RWPE1 (cell line): ENCODE measurements at regions not wholly inside any gene's neighbourhood (a gene's known extent, or its start where the extent isn't known, plus 50 kb on each side); places are given as distances from the start of the nearest gene placed in this dataset.

ENCODE experiments used
- CTCF ChIA-PET: fragments of 350-600 bp; sonication (Branson Sonifier 250); formaldehyde crosslinking; extraction: SDS; loops from one replicate; lab custom pipeline; 2021; lab: Yijun Ruan, JAX
- POLR2A ChIA-PET: fragments of 400-600 bp; formaldehyde crosslinking; extraction: SDS; loops from one replicate; lab custom pipeline; 2020; ENCODE audit warnings: antibody characterized with exemption; ENCODE audit not compliant: low non-redundant PET; lab: Yijun Ruan, JAX
- DNase-seq: peaks from one replicate; pipeline ENCODE4 v3.0.0; 2012; ENCODE audit warnings: low spot score
- H3K27ac ChIP-seq: fragments of 450-650 bp; 2 replicates; pipeline ENCODE4 v1.5.1; 2017
- TF ChIP-seq, protein P1 (sequence below): fragments of 450-650 bp; conservative IDR thresholded peaks from 2 replicates; pipeline ENCODE4 v1.5.1; 2017; ENCODE audit warnings: low read depth, mild to moderate bottlenecking

DNA sequence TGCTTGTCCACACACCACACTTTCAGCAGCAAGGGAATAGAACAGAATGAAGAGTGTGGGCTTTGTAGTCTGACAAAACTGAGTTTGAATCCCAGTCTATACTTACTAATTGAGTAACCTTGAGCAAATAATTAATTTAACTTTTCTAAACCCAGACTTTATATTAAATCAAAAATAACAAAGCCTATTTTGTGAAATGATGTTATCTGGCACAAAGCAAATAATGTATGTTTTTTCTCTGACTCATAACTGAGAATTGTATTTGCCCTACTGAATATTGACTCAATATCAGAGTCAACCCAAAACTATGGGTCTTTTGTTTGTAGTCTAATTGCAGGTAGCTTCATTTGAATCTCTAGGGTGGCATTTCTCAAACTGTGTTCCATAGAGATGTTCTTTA, 77.9 kb upstream of the TANC2 start:
- CTCF ChIA-PET = no interaction called here
- TF ChIP-seq, protein P1, sequence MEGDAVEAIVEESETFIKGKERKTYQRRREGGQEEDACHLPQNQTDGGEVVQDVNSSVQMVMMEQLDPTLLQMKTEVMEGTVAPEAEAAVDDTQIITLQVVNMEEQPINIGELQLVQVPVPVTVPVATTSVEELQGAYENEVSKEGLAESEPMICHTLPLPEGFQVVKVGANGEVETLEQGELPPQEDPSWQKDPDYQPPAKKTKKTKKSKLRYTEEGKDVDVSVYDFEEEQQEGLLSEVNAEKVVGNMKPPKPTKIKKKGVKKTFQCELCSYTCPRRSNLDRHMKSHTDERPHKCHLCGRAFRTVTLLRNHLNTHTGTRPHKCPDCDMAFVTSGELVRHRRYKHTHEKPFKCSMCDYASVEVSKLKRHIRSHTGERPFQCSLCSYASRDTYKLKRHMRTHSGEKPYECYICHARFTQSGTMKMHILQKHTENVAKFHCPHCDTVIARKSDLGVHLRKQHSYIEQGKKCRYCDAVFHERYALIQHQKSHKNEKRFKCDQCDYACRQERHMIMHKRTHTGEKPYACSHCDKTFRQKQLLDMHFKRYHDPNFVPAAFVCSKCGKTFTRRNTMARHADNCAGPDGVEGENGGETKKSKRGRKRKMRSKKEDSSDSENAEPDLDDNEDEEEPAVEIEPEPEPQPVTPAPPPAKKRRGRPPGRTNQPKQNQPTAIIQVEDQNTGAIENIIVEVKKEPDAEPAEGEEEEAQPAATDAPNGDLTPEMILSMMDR = no peak
- no peak overlapping the region for H3K27ac ChIP-seq
- peak; percentile 38 for DNase-seq
- POLR2A ChIA-PET = no interaction called here

DNA sequence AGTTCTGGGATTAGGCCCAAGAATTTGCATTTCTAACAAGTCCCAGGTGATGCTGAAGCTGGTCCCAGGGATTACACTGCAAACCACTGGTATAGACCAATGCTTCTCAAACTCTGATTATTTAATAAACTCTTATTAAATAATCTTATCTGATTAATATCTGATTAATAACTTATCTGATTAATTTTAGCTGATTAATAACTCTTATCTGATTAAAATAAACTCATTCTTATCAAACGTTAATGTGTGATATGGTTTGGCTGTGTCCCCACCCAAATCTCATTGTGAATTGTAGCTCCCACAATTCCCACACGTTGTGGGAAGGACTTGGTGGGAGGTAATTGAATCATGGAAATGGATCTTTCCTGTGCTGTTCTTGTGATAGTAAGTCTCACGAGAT, 78.6 kb upstream of the TANC2 start:
- ChIA-PET POLR2A (no interaction called here), CTCF (no interaction called here)
- H3K27ac ChIP-seq = no peak overlapping the region
- no peak for DNase-seq
- TF ChIP-seq, protein P1 = no peak

DNA sequence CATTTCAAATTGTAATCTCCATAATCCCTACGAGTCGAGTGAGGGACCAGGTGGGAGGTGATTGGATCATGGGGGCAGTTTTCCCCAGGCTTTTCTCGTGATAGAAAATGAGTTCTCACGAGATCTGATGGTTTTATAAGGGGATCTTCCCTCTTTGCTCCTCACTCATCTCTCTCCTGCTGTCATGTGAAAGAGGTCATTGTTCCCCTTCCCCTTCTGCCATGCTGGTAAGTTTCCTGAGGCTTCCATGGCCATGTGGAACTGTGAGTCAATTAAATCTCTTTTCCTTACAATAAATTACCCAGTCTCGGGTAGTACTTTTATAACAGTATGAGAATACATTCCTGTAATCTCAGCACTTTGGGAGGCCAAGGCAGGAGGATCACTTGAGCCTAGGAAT, 76.7 kb upstream of the MARCHF10 start:
- TF ChIP-seq, protein P1 = no peak
- DNase-seq = no peak
- ChIA-PET POLR2A (no interaction called here), CTCF (no interaction called here)
- H3K27ac ChIP-seq = no peak overlapping the region

DNA sequence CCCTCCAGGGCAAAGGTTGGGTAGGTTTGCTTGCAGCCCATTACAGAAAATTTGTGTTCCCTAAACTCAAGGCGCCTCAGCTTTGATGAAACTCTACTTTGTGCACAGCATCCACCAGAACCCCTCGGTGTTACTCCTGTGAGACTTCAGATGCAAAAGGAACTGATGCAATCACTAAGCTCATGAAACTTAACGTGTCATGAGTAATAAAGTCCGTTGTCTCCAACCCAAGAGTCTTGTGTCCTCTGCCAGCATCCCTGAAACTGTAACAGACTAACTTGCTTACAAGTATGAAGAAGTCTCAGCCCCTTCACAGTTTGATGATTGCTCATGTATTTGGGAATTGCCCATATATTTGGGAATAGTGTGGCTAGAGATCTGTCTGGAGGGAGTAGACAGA, 74.8 kb upstream of the MARCHF10 start:
- no peak for DNase-seq
- TF ChIP-seq, protein P1 = no peak
- ChIA-PET POLR2A (no interaction called here), CTCF (interaction anchor here (0.6 kb wide), 1 partner anchor 50 kb away, joined by 3 read pairs; no protein-coding TSS in a partner anchor)
- H3K27ac ChIP-seq = no peak overlapping the region

DNA sequence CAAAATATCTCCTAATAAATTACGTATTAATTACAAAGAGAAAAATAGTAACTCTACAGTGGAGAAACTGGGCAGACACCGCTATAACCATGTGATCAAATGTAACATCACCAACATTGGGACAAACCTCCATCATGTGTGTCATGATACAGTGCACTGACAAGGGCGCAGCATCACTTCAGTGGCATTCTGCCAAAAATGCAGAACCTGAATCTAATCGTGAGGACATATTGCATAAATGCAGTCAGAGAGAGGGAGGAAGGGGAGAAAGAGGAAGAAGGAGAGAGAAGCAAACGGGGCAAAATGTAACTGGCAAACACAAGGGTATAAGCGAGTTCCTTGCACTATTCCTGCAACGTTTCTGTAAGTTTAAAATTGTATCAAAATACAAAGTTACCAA, 74.2 kb upstream of the MARCHF10 start:
- ChIA-PET POLR2A (no interaction called here), CTCF (no interaction called here)
- no peak for DNase-seq
- TF ChIP-seq, protein P1 = no peak
- no peak overlapping the region for H3K27ac ChIP-seq

DNA sequence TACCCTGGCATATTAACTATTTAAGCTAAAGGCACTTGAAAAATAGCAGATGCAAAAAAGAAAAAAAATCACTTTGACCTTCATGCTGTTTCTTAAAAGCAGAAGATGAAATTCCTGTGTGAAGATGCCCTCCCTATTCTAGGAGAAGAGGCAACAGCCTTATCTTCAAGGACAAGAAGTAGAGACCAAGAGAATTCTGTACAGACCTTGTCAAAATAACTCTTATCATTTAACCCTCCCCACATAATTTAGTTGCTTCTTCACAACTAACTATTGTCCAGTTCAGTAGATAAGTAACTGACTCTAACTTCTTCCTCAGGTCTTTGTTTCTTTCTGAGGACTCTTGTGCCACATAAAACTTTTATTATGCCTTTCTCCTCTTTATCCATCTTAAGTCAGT, 72.0 kb upstream of the MARCHF10 start:
- TF ChIP-seq, protein P1 = no peak
- DNase-seq = no peak
- POLR2A ChIA-PET = no interaction called here
- CTCF ChIA-PET = no interaction called here
- no peak overlapping the region for H3K27ac ChIP-seq
